ENCODE measurements at regions not wholly inside any gene's neighbourhood (a gene's known extent, or its start where the extent isn't known, plus 50 kb on each side); places are given as distances from the start of the nearest gene placed in this dataset.

DNA sequence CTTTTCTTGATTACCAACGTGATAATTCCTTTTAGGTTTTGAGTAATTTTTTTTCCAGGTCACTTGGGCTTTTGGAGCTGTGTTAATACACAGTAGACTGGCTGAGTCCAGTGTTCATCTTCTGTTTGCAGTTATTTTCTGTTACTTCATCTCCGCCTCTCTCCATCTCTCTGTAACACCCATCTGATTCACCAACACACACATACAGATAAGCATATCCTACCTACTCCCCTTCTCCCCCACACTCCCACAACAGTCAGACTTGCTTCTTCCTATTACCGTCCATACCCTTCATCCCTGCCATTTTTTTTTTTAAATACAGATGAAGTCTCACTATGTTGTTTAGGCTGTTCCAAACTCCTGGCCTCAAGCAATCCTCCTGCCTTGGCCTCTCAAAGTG is 72.7 kb upstream of the MANSC4 start:
- no peaks in the 10 kb centered on the region for H3K9me3 ChIP-seq (ENCODE audit: low read depth, low read length, poor library complexity, severe bottlenecking)
- TF ChIP-seq EZH2 (IDR thresholded peaks at IDR 0.05; ENCODE audit: borderline replicate concordance, low read depth, low read length, poor library complexity, severe bottlenecking) = no peak
- TF ChIP-seq, protein P1, sequence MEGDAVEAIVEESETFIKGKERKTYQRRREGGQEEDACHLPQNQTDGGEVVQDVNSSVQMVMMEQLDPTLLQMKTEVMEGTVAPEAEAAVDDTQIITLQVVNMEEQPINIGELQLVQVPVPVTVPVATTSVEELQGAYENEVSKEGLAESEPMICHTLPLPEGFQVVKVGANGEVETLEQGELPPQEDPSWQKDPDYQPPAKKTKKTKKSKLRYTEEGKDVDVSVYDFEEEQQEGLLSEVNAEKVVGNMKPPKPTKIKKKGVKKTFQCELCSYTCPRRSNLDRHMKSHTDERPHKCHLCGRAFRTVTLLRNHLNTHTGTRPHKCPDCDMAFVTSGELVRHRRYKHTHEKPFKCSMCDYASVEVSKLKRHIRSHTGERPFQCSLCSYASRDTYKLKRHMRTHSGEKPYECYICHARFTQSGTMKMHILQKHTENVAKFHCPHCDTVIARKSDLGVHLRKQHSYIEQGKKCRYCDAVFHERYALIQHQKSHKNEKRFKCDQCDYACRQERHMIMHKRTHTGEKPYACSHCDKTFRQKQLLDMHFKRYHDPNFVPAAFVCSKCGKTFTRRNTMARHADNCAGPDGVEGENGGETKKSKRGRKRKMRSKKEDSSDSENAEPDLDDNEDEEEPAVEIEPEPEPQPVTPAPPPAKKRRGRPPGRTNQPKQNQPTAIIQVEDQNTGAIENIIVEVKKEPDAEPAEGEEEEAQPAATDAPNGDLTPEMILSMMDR (conservative IDR thresholded peaks at IDR 0.05; ENCODE audit: low read depth, low read length) = no peak
- POLR2A ChIA-PET (ENCODE audit: low non-redundant PET) = no interaction called here
- no peak overlapping the region for H3K4me3 ChIP-seq (ENCODE audit: low read depth, low read length, poor library complexity, severe bottlenecking)
- CTCF ChIA-PET = no interaction called here
- no peak for DNase-seq (ENCODE audit: low spot score)
- H3K27me3 ChIP-seq (replicated peaks; ENCODE audit: insufficient read depth, low read depth, low read length, poor library complexity) = no peaks in the 10 kb centered on the region
- no peaks in the 10 kb centered on the region for H3K4me1 ChIP-seq (ENCODE audit: insufficient read depth, low read length, poor library complexity, severe bottlenecking)
- H3K36me3 ChIP-seq (ENCODE audit: insufficient read depth, low read length, poor library complexity, severe bottlenecking) = no peaks in the 10 kb centered on the region
- intact Hi-C loops (cut with micrococcal nuclease; ENCODE audit: unreplicated experiment) = no loop called here
- no TSS peak for BruUV-seq (replicated peaks)
- no peak overlapping the region for H3K27ac ChIP-seq (ENCODE audit: low read depth, low read length, poor library complexity, severe bottlenecking)
